OCI-LY7 (cell line): ENCODE measurements at regions not wholly inside any gene's neighbourhood (a gene's known extent, or its start where the extent isn't known, plus 50 kb on each side); places are given as distances from the start of the nearest gene placed in this dataset.

ENCODE experiments used
- CTCF ChIP-seq: fragments of 200-600 bp; sonication (generic); conservative IDR thresholded peaks from 2 replicates; pipeline ENCODE4 v1.5.1; 2014; ENCODE audit warnings: mild to moderate bottlenecking, antibody characterized with exemption, low read length, moderate library complexity, mixed read lengths
- EZH2phosphoT487 ChIP-seq: fragments of 200-600 bp; sonication (generic); IDR thresholded peaks from 2 replicates; pipeline ENCODE4 v1.6.1; 2018; ENCODE audit warnings: low read depth, borderline replicate concordance, mild to moderate bottlenecking, mixed run types, antibody characterized with exemption, low read length, moderate library complexity, mixed read lengths

- TF ChIP-seq EZH2phosphoT487 (no peak), CTCF (no peak)
Observed at GRCh38 chr2:146982393-146982846, 862.4 kb upstream of the ACVR2A start.
